ENCODE measurements at regions not wholly inside any gene's neighbourhood (a gene's known extent, or its start where the extent isn't known, plus 50 kb on each side); places are given as distances from the start of the nearest gene placed in this dataset.

DNA sequence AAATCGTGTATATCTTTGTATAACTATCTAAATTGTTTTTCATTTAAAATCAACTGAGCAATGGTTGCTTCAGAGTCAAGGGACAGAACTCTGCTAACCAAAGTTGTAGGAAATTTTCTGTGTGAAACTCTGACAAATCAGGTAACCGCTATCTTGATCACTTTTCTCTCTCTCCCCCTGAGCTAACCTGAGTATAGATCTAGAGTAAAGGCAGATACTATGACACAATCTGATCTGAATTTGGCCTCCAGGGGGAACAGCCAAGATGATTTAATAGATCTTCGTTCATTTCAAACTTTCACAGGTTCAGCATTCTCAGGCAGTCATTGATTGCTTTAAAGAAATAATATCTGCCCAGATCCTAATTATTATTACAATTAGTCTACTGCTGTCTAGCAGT lies 472.8 kb downstream of the NUF2 start:
- TF ChIP-seq, protein P1, sequence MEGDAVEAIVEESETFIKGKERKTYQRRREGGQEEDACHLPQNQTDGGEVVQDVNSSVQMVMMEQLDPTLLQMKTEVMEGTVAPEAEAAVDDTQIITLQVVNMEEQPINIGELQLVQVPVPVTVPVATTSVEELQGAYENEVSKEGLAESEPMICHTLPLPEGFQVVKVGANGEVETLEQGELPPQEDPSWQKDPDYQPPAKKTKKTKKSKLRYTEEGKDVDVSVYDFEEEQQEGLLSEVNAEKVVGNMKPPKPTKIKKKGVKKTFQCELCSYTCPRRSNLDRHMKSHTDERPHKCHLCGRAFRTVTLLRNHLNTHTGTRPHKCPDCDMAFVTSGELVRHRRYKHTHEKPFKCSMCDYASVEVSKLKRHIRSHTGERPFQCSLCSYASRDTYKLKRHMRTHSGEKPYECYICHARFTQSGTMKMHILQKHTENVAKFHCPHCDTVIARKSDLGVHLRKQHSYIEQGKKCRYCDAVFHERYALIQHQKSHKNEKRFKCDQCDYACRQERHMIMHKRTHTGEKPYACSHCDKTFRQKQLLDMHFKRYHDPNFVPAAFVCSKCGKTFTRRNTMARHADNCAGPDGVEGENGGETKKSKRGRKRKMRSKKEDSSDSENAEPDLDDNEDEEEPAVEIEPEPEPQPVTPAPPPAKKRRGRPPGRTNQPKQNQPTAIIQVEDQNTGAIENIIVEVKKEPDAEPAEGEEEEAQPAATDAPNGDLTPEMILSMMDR (IDR thresholded peaks at IDR 0.05), result no peak
- H3K27ac Mint-ChIP-seq (ENCODE audit: unreplicated experiment), result no peak overlapping the region
- DNase-seq (ENCODE audit: low spot score), result no peak
- H3K27me3 Mint-ChIP-seq (ENCODE audit: low read depth), result no peaks in the 10 kb centered on the region
- H3K4me3 Mint-ChIP-seq (ENCODE audit: unreplicated experiment), result no peak overlapping the region
- H3K36me3 Mint-ChIP-seq (ENCODE audit: low read depth), result peaks cover 1% of the 10 kb centered on the region
- H3K9me3 Mint-ChIP-seq (ENCODE audit: low read depth), result peaks cover 11% of the 10 kb centered on the region
- no peaks in the 10 kb centered on the region for H3K4me1 Mint-ChIP-seq (ENCODE audit: low read depth)

DNA sequence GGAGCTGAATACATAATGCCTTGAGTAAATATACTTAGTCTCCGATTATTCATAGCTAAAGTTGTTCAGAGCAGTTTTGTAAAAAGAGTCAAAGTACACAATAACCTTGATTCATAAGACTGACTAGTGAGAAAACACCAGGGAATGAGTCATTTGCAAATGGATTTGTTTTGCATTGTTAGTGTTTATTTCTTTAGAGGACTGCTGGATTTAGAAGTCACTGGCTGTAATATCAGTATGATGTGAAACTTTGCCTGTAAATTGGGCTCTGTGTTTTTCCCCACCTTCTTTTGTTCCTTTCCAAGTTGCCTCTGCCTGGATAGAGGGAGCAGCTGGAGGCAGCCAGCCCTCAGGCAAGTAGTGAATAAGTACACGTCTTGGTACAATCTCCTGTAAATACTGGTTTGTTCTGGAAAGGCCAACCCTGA lies 474.7 kb downstream of the NUF2 start:
- TF ChIP-seq, protein P1 (IDR thresholded peaks at IDR 0.05), result no peak
- Mint-ChIP-seq H3K27ac (ENCODE audit: unreplicated experiment) (no peak overlapping the region), H3K9me3 (ENCODE audit: low read depth) (peaks cover 11% of the 10 kb centered on the region), H3K4me1 (ENCODE audit: low read depth) (no peaks in the 10 kb centered on the region), H3K27me3 (ENCODE audit: low read depth) (no peaks in the 10 kb centered on the region), H3K4me3 (ENCODE audit: unreplicated experiment) (no peak overlapping the region), H3K36me3 (ENCODE audit: low read depth) (peaks cover 1% of the 10 kb centered on the region)
- DNase-seq (ENCODE audit: low spot score), result no peak

DNA sequence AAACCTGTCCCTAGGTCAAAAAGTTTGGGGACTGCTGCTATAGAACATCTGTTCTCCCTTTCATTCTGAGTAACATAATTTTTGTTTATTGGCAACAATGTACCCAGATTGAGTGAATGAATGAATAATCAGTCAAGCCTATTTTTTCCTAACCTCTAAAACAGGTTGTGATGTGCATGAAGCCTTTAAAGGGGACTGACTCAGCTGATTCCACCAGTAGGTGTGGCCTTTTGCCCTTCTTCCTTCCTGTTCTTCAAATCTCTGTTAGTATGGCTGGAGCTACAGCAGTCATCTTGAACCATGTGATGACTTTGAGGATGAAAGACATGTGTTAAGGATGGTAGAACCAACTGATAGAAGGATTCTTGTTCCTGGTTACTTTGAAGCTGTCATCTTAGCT lies 476.1 kb downstream of the NUF2 start:
- peaks cover 3% of the 10 kb centered on the region for H3K9me3 Mint-ChIP-seq (ENCODE audit: low read depth)
- H3K36me3 Mint-ChIP-seq (ENCODE audit: low read depth), result no peaks in the 10 kb centered on the region
- no peaks in the 10 kb centered on the region for H3K4me1 Mint-ChIP-seq (ENCODE audit: low read depth)
- no peak for DNase-seq (ENCODE audit: low spot score)
- TF ChIP-seq, protein P1 (IDR thresholded peaks at IDR 0.05), result no peak
- H3K4me3 Mint-ChIP-seq (ENCODE audit: unreplicated experiment), result no peak overlapping the region
- H3K27ac Mint-ChIP-seq (ENCODE audit: unreplicated experiment), result no peak overlapping the region
- H3K27me3 Mint-ChIP-seq (ENCODE audit: low read depth), result no peaks in the 10 kb centered on the region

DNA sequence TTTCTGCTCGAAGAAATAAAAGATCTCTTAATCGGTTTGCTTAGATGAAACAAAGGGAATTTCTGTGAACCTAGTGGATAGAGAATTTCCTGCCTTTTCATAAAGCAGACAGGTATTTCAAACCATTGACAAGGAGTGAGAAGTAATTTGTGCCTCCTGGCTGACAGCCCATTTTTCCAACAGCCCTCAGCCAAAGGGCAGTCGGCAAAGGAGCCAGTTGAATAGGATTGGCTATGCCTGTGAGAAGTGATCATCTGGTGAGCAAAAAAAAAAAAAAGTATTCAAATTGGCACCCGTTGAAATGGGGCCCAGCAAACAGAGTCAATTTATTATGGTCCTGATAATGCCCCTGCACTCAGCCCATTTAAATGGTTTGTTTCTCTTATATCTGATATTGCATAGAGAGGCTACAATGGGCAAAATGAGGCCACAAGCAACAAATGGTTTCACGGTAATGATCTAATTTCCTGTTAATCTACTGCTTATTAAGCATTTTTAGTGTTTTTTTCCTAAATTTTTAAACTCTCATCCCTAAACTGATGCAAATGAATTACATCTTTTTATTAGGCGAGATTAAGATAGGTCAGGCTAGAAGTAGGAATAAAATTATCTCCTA lies 477.5 kb downstream of the NUF2 start:
- no peak overlapping the region for H3K4me3 Mint-ChIP-seq (ENCODE audit: unreplicated experiment)
- H3K36me3 Mint-ChIP-seq (ENCODE audit: low read depth), result no peaks in the 10 kb centered on the region
- DNase-seq (ENCODE audit: low spot score), result no peak
- H3K27ac Mint-ChIP-seq (ENCODE audit: unreplicated experiment), result no peak overlapping the region
- no peaks in the 10 kb centered on the region for H3K9me3 Mint-ChIP-seq (ENCODE audit: low read depth)
- no peaks in the 10 kb centered on the region for H3K4me1 Mint-ChIP-seq (ENCODE audit: low read depth)
- H3K27me3 Mint-ChIP-seq (ENCODE audit: low read depth), result peaks cover 4% of the 10 kb centered on the region
- TF ChIP-seq, protein P1 (IDR thresholded peaks at IDR 0.05), result no peak

DNA sequence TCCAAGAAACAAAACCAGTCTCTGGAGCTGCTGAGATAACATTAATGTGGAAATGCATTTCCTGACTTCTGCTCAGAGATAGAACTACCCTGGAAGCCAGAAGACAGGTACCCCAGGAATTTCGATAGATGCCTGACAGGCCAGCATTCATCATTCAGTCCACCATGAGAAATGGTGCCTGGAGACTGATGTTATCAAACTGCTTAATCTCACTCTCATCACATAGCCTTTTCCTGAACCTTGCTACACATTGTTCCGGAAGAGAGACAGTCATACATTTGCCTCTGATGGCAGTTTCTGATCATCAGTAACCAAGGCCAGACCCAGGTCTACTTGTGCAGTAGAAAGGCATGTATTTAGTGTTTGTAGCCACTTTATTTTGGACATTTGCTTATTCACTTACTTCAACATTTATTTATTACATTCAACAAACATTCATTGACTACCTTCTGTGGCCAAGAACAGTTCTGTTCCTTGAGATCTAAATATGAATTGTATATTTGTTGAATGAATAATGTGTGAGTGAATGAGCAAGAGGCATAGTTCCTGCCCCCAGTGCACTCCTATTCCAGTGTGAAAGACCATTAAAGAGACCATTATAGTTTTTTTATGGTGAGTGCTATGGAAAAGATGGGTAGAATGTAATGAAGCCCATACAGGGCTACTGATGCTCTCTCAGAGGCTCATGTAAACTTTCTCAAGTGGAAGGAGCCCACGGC lies 485.7 kb downstream of the NUF2 start:
- Mint-ChIP-seq H3K4me3 (ENCODE audit: unreplicated experiment) (no peak overlapping the region), H3K27ac (ENCODE audit: unreplicated experiment) (no peak overlapping the region)

More for the DNA sequence above, 485.7 kb downstream of the NUF2 start:
- no peak for DNase-seq (ENCODE audit: low spot score)
- Mint-ChIP-seq H3K9me3 (ENCODE audit: low read depth) (no peaks in the 10 kb centered on the region), H3K27me3 (ENCODE audit: low read depth) (peaks cover 4% of the 10 kb centered on the region), H3K36me3 (ENCODE audit: low read depth) (no peaks in the 10 kb centered on the region), H3K4me1 (ENCODE audit: low read depth) (no peaks in the 10 kb centered on the region)
- TF ChIP-seq, protein P1 (IDR thresholded peaks at IDR 0.05), result no peak
